ENCODE measurements at regions not wholly inside any gene's neighbourhood (a gene's known extent, or its start where the extent isn't known, plus 50 kb on each side); places are given as distances from the start of the nearest gene placed in this dataset.

- Mint-ChIP-seq H3K27ac (ENCODE audit: unreplicated experiment) (no peak overlapping the region), H3K36me3 (ENCODE audit: unreplicated experiment) (no peaks in the 10 kb centered on the region), H3K27me3 (ENCODE audit: unreplicated experiment) (no peaks in the 10 kb centered on the region), H3K4me3 (ENCODE audit: unreplicated experiment) (no peak overlapping the region), H3K4me1 (ENCODE audit: unreplicated experiment) (no peaks in the 10 kb centered on the region), H3K9me3 (ENCODE audit: unreplicated experiment) (peaks cover 15% of the 10 kb centered on the region)
- TF ChIP-seq CTCF (IDR thresholded peaks at IDR 0.05) = no peak
- DNase-seq (ENCODE audit: extremely low spot score, unreplicated experiment) = no peak
Measured at GRCh38 chrX:88977835-88978234, 230.8 kb downstream of the CPXCR1 start.

GRCh38 chrX:88982183-88982582, 235.2 kb downstream of the CPXCR1 start:
- TF ChIP-seq CTCF (IDR thresholded peaks at IDR 0.05) = no peak
- H3K27me3 Mint-ChIP-seq (ENCODE audit: unreplicated experiment) = no peaks in the 10 kb centered on the region
- no peak overlapping the region for H3K4me3 Mint-ChIP-seq (ENCODE audit: unreplicated experiment)
- H3K36me3 Mint-ChIP-seq (ENCODE audit: unreplicated experiment) = no peaks in the 10 kb centered on the region
- peaks cover 15% of the 10 kb centered on the region for H3K9me3 Mint-ChIP-seq (ENCODE audit: unreplicated experiment)
- H3K4me1 Mint-ChIP-seq (ENCODE audit: unreplicated experiment) = no peaks in the 10 kb centered on the region
- no peak overlapping the region for H3K27ac Mint-ChIP-seq (ENCODE audit: unreplicated experiment)
- DNase-seq (ENCODE audit: extremely low spot score, unreplicated experiment) = no peak

- no peaks in the 10 kb centered on the region for H3K27me3 Mint-ChIP-seq (ENCODE audit: unreplicated experiment)
- no peak overlapping the region for H3K4me3 Mint-ChIP-seq (ENCODE audit: unreplicated experiment)
- H3K9me3 Mint-ChIP-seq (ENCODE audit: unreplicated experiment) = peaks cover 9% of the 10 kb centered on the region
- TF ChIP-seq CTCF (IDR thresholded peaks at IDR 0.05) = no peak
- H3K36me3 Mint-ChIP-seq (ENCODE audit: unreplicated experiment) = no peaks in the 10 kb centered on the region
- H3K4me1 Mint-ChIP-seq (ENCODE audit: unreplicated experiment) = no peaks in the 10 kb centered on the region
- H3K27ac Mint-ChIP-seq (ENCODE audit: unreplicated experiment) = no peak overlapping the region
- no peak for DNase-seq (ENCODE audit: extremely low spot score, unreplicated experiment)
Measured at GRCh38 chrX:88982933-88983332, 235.9 kb downstream of the CPXCR1 start.

- Mint-ChIP-seq H3K4me3 (ENCODE audit: unreplicated experiment) (no peak overlapping the region), H3K27me3 (ENCODE audit: unreplicated experiment) (no peaks in the 10 kb centered on the region), H3K36me3 (ENCODE audit: unreplicated experiment) (no peaks in the 10 kb centered on the region), H3K4me1 (ENCODE audit: unreplicated experiment) (no peaks in the 10 kb centered on the region), H3K9me3 (ENCODE audit: unreplicated experiment) (no peaks in the 10 kb centered on the region), H3K27ac (ENCODE audit: unreplicated experiment) (no peak overlapping the region)
- DNase-seq (ENCODE audit: extremely low spot score, unreplicated experiment) = no peak
- no peak for TF ChIP-seq CTCF (IDR thresholded peaks at IDR 0.05)
Measured at GRCh38 chrX:88988796-88989195, 241.8 kb downstream of the CPXCR1 start.

GRCh38 chrX:88990882-88991582, 244.0 kb downstream of the CPXCR1 start:
- DNase-seq (ENCODE audit: extremely low spot score, unreplicated experiment) = no peak
- peaks cover 3% of the 10 kb centered on the region for H3K9me3 Mint-ChIP-seq (ENCODE audit: unreplicated experiment)
- no peak overlapping the region for H3K4me3 Mint-ChIP-seq (ENCODE audit: unreplicated experiment)
- no peaks in the 10 kb centered on the region for H3K36me3 Mint-ChIP-seq (ENCODE audit: unreplicated experiment)
- TF ChIP-seq CTCF (IDR thresholded peaks at IDR 0.05) = no peak
- H3K4me1 Mint-ChIP-seq (ENCODE audit: unreplicated experiment) = no peaks in the 10 kb centered on the region
- H3K27me3 Mint-ChIP-seq (ENCODE audit: unreplicated experiment) = no peaks in the 10 kb centered on the region
- no peak overlapping the region for H3K27ac Mint-ChIP-seq (ENCODE audit: unreplicated experiment)
